Astrocyte (in vitro differentiated cells and primary cell): ENCODE measurements at regions not wholly inside any gene's neighbourhood (a gene's known extent, or its start where the extent isn't known, plus 50 kb on each side); places are given as distances from the start of the nearest gene placed in this dataset.

Experiments
- DNase-seq: peaks from one replicate; pipeline ENCODE4 v3.0.0-alpha.2; 2010; ENCODE audit warnings: low read depth
- FAIRE-seq: peaks from 2 replicates; lab custom pipeline; 2011; peaks lifted over from hg19 to GRCh38; lab: Jason Lieb, UNC
- H2AFZ ChIP-seq: 2 replicates; pipeline ENCODE4 v1.6.0; 2012; ENCODE audit warnings: low read depth, low read length, inconsistent platforms
- H3K27ac ChIP-seq: 2 replicates; pipeline ENCODE4 v1.5.1; 2011; ENCODE audit warnings: low read depth, low read length, inconsistent platforms
- H3K27me3 ChIP-seq: 2 replicates; pipeline ENCODE4 v1.6.0; 2011; ENCODE audit warnings: low read length, inconsistent platforms; ENCODE audit not compliant: insufficient read depth
- H3K36me3 ChIP-seq: 2 replicates; pipeline ENCODE4 v1.5.1; 2011; ENCODE audit warnings: low read length, inconsistent platforms; ENCODE audit not compliant: insufficient read depth
- H3K4me1 ChIP-seq: 2 replicates; pipeline ENCODE4 v1.5.1; 2011; ENCODE audit warnings: low read length, inconsistent platforms; ENCODE audit not compliant: insufficient read depth
- H3K4me2 ChIP-seq: 2 replicates; pipeline ENCODE4 v1.6.0; 2012; ENCODE audit warnings: low read length, inconsistent platforms
- H3K4me3 ChIP-seq: 2 replicates; pipeline ENCODE4 v1.5.1; 2011; ENCODE audit warnings: low read depth, mild to moderate bottlenecking, low read length, inconsistent platforms; ENCODE audit not compliant: insufficient read depth
- H3K79me2 ChIP-seq: 2 replicates; pipeline ENCODE4 v1.6.0; 2012; ENCODE audit warnings: mild to moderate bottlenecking, low read length, inconsistent platforms; ENCODE audit not compliant: insufficient read depth
- H3K9ac ChIP-seq: 2 replicates; pipeline ENCODE4 v1.6.0; 2012; ENCODE audit warnings: mild to moderate bottlenecking, low read length, inconsistent platforms
- H3K9me3 ChIP-seq: 2 replicates; pipeline ENCODE4 v1.5.1; 2012; ENCODE audit warnings: low read depth, mild to moderate bottlenecking, low read length, inconsistent platforms; ENCODE audit not compliant: insufficient read depth
- H4K20me1 ChIP-seq: 2 replicates; pipeline ENCODE4 v1.6.0; 2012; ENCODE audit warnings: low read length, inconsistent platforms; ENCODE audit not compliant: insufficient read depth
- H3K27ac Mint-ChIP-seq: one replicate; pipeline ENCODE4 v1.8.0; 2021; ENCODE audit warnings: mild to moderate bottlenecking, mixed read lengths; ENCODE audit not compliant: unreplicated experiment
- H3K27me3 Mint-ChIP-seq: one replicate; pipeline ENCODE4 v1.8.0; 2021; ENCODE audit warnings: low read depth, mixed read lengths; ENCODE audit not compliant: unreplicated experiment
- H3K36me3 Mint-ChIP-seq: one replicate; pipeline ENCODE4 v1.8.0; 2021; ENCODE audit warnings: low read depth, mixed read lengths; ENCODE audit not compliant: unreplicated experiment
- H3K4me1 Mint-ChIP-seq: one replicate; pipeline ENCODE4 v1.8.0; 2021; ENCODE audit warnings: low read depth, mixed read lengths; ENCODE audit not compliant: unreplicated experiment
- H3K4me3 Mint-ChIP-seq: one replicate; pipeline ENCODE4 v1.8.0; 2021; ENCODE audit warnings: mild to moderate bottlenecking, moderate library complexity, mixed read lengths; ENCODE audit not compliant: unreplicated experiment
- H3K9me3 Mint-ChIP-seq: one replicate; pipeline ENCODE4 v1.8.0; 2021; ENCODE audit warnings: mild to moderate bottlenecking, mixed read lengths; ENCODE audit not compliant: unreplicated experiment
- CTCF ChIP-seq: IDR thresholded peaks from 2 replicates; pipeline ENCODE4 v1.5.1; 2011; ENCODE audit warnings: low read depth, mild to moderate bottlenecking, inconsistent platforms, low read length, moderate library complexity; ENCODE audit not compliant: insufficient read depth
- EZH2 ChIP-seq: IDR thresholded peaks from 2 replicates; pipeline ENCODE4 v1.6.1; 2012; ENCODE audit warnings: mild to moderate bottlenecking, low read length, inconsistent platforms; ENCODE audit not compliant: insufficient read depth

DNA sequence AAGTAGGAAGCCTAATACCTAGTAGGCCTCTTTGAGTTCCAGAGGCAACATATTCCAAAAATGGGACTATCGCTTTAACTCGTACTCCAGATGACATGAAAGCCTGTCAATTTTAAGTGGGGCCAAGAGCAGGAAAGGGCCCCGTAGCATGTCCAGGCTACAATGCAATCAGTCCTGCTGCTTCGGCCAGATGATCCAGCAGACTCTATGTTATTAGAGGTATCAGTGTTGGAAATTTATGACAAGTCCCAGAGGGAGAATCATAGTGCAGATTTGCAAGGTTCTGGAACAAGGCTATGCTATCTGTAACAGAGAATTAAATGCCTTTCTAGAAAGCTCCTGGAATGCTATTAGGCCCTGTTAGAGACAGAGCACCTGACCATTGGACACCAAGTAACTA lies 56.7 kb upstream of the SRP9 start:
- H3K27me3 ChIP-seq = no peaks in the 10 kb centered on the region
- H3K27ac ChIP-seq = no peak overlapping the region
- DNase-seq (no peak), FAIRE-seq (no peak)
- no peak overlapping the region for H3K4me3 Mint-ChIP-seq
- no peaks in the 10 kb centered on the region for H3K4me1 Mint-ChIP-seq
- no peak overlapping the region for H3K4me2 ChIP-seq
- H2AFZ ChIP-seq = no peak overlapping the region
- H3K36me3 Mint-ChIP-seq = peaks cover 16% of the 10 kb centered on the region
- no peak overlapping the region for H3K9ac ChIP-seq
- no peak overlapping the region for H3K27ac Mint-ChIP-seq
- peaks cover 5% of the 10 kb centered on the region for H3K9me3 Mint-ChIP-seq
- no peaks in the 10 kb centered on the region for H4K20me1 ChIP-seq
- H3K4me3 ChIP-seq = no peak overlapping the region
- TF ChIP-seq CTCF (no peak), EZH2 (no peak)
- H3K9me3 ChIP-seq = no peaks in the 10 kb centered on the region
- H3K4me1 ChIP-seq = no peaks in the 10 kb centered on the region
- peaks cover 3% of the 10 kb centered on the region for H3K27me3 Mint-ChIP-seq
- no peaks in the 10 kb centered on the region for H3K79me2 ChIP-seq
- no peaks in the 10 kb centered on the region for H3K36me3 ChIP-seq

DNA sequence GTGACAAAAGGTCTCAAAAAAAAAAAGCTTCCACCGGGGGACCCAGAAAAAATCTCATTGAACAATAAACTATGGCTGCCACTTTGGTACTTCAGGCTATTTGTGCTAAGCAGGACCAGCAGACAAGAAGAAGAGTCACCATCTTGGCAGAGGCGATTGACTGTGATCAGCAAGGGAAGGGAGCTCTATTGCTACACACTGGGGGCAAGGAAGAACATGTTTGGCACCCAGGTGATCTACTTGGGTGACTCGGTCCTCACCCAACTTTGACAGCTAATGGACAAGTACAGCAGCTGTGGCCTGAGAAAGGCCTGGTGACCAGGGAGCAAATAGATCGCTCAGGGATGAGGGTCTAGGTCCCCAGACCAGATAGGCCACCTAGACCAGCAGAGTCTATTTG lies 53.4 kb upstream of the SRP9 start:
- no peaks in the 10 kb centered on the region for H3K4me1 ChIP-seq

More for the DNA sequence above, 53.4 kb upstream of the SRP9 start:
- TF ChIP-seq EZH2 = no peak
- TF ChIP-seq CTCF = no peak
- H3K36me3 ChIP-seq = no peaks in the 10 kb centered on the region
- no peaks in the 10 kb centered on the region for H3K9me3 ChIP-seq
- Mint-ChIP-seq H3K36me3 (peaks cover 5% of the 10 kb centered on the region), H3K4me3 (no peak overlapping the region), H3K27me3 (peaks cover 3% of the 10 kb centered on the region), H3K4me1 (no peaks in the 10 kb centered on the region), H3K27ac (no peak overlapping the region), H3K9me3 (peaks cover 3% of the 10 kb centered on the region)
- H3K4me3 ChIP-seq = no peak overlapping the region
- no peaks in the 10 kb centered on the region for H4K20me1 ChIP-seq
- FAIRE-seq = no peak
- no peak overlapping the region for H2AFZ ChIP-seq
- H3K79me2 ChIP-seq = no peaks in the 10 kb centered on the region
- H3K4me2 ChIP-seq = no peak overlapping the region
- no peaks in the 10 kb centered on the region for H3K27me3 ChIP-seq
- H3K27ac ChIP-seq = no peak overlapping the region
- no peak overlapping the region for H3K9ac ChIP-seq
- no peak for DNase-seq
